Right hindlimb (tissue), 1 donor: ENCODE measurements at regions not wholly inside any gene's neighbourhood (a gene's known extent, or its start where the extent isn't known, plus 50 kb on each side); places are given as distances from the start of the nearest gene placed in this dataset.
"Not testable (repeated sequence)": the region's sequence is repeated elsewhere in the genome, so short reads cannot be mapped to it uniquely, and the experiment has no call there.

Source experiments
- DNase-seq: peaks from one replicate; pipeline ENCODE4 v3.0.0-alpha.2; 2018

DNA sequence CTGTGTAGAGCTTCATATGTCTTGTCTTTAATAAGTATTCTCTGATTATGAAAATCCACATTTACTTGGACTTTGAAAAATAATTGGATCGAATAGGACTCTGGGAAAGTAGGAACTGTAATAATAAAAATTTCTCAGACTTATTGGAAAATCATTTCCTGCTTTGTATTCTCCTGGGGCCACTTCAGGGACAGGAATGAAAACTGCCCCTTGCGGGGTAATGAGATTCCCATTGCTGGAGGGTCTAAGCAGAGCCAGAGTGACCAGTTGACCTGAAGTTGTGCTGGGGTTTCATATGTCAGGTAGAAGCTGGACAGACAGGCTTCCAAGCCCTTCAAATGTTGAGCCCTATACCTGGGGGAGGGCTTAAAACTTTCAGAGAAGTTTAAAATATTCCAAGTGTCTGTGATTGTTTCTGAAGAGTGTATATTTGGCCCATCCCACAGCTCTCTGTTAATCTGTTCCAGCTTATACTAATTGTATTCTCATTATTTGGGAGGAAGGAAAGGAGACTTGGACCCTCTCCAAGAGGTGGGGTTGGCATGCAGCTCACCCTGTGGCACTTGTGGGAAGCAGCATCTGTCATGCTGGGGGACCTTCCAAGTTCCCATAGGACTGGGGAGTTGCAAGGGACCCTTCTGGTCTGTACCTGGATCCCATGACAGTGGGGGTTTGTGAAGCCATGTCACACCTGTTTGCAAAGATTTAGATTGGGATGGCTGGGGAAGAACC is 268.7 kb upstream of the ATP5MC3 start:
- no peak for DNase-seq

DNA sequence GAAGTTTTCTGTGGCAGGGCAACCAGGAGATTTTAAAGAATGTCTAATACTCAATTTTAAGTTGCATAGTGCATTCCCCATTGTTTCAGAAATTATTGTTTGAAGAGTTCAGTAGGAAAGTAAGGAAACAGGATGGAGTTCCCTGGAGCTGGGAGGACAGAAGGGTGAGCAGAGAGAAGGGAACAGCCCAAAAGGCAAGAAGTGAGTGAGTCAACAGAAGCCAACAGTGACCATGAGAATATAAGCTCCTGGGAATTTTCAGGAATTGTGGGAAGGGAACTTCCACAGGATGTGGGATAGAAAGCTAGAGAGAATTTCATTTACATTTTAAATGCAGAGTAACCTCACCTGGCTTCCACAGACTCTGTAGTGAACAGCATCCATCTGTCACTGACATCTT is 268.1 kb upstream of the ATP5MC3 start:
- DNase-seq: no peak

DNA sequence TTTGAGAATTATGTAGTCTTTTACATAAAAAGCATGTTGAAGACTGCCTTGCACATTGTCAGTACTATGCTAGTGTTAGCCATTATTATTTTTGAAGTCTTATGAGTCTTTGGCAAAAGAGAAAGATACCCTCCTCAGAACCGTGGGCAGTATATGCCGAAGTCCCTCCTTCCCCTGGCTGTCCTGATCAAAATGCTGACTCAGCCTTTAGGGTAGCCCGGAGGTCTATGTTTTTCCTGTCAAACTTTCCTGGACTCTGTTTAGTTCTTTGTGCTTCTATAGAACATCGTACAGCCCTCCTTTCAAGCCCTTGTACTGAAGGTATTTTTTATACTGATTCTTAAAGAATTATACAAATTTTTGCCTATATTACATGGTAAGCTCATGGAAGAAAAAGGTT is 264.7 kb upstream of the ATP5MC3 start:
- DNase-seq: no peak

DNA sequence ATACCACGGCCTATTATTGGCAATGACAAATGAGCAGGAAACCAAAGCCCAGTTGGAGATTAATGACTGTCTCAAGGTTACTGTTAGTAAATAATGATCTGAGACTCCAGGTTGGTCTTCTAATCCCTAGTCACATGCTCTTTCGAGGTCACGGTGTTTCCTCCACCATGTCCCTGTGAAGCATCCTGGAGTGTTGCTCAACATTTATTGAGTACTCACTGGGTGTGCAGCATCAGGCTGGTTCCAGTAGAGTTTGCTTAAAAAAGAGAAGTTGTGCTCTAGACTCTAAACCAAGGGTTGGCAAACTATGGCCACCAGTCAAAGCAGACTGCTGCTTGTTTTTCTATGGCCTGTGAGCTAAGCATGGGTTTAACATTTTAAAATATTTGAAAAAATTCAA is 263.8 kb upstream of the ATP5MC3 start:
- DNase-seq: no peak

DNA sequence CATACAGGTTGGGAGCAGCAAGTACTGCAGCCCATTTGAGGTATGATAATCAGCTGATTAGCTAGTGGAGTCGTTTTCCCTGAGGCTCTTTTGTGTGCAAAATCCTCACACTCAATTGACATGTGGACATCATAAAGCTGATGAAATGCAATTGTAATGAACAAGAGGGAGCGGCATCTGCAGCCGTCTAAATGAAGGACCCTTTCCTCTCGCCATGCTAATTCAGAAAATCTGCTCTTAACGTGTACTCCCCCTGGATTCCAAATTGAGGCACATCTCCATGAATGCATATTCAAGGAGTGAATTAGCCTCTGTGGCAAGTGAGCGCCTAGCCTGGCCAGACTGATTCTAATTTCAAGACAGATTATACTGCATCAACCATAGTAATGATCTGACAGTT is 260.9 kb upstream of the ATP5MC3 start:
- DNase-seq: no peak

DNA sequence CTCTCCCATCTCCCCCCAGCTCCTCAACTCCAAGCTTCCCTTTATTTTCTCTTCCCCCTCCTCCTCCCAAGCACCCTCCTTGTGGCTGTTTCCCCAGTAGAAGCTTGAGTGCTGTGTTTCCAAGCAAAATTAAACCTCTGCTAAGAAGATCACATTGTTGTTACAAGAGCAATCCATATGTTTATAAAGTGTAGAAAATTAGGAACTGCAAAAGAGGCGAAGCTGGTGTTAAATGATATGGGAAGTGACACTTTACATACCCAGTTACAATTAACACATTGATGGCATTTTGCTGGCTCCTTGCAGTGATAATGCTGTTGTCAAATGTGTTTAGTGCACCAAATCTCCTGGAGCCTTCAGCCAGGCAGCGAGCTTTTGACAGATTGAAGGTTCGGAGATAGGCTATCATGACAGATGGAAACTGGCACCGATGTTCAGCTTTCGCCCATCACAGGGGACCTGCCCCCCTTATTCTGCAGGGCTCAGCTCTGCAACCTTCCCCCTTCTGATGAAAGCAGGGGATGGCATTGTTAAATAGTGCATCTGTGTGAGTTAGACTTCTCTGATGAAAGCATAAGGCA is 259.8 kb upstream of the ATP5MC3 start:
- no peak for DNase-seq

DNA sequence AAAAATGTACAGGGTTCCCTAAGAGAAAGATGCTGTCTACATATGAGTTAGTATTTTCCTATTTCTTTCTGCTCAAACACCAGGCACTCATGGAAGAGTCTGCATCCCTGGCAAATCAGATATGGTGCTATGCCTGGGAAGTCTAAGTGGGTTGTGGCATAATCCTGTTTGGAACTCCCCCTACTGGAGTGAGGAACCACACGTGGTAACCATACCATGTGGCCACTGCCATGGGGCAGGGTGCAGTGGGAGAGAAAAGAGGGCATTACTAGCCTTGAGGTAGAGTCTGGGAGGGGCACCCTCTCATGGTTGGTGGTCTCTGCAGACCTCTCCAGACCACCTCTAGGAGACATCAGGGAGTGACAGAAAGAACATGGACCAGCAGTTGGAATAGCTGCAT is 257.9 kb upstream of the ATP5MC3 start:
- no peak for DNase-seq

DNA sequence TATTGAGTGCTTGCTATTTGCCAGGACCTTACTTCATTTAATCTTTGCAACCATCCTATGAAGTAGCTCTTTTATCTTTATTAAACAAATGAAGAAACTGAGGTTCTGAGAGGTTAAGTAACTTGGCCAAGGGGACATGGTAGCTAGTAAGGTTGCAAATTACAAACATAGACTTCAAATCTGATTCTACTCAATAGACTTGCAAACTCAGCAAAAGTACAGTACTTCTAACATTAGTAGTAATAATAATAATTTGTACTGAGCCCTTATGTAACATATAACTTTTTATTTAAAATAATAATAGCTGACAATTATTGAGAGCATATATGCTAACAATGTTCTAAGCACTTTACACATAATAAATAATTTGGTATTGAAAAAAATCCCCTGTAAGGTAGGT is 255.7 kb upstream of the ATP5MC3 start:
- no peak for DNase-seq

DNA sequence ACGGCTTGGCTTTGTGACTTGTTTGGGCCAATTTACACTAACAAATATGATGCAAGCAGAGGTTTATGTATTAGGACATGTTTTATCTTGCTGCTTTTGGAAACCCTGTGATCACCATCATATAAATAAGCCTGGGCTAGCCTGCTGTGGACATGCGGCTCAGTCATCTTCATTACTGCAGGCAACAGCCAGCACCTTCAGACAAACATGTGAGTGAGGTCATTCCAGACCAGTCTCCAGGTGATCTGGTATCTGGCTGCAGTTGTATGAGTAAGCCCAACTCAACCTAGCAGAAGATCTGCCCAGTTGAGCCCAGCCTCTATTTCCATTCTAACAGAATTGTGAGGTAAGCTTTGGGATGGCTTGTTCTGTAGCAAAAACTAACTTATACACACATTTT is 254.6 kb upstream of the ATP5MC3 start:
- no peak for DNase-seq

DNA sequence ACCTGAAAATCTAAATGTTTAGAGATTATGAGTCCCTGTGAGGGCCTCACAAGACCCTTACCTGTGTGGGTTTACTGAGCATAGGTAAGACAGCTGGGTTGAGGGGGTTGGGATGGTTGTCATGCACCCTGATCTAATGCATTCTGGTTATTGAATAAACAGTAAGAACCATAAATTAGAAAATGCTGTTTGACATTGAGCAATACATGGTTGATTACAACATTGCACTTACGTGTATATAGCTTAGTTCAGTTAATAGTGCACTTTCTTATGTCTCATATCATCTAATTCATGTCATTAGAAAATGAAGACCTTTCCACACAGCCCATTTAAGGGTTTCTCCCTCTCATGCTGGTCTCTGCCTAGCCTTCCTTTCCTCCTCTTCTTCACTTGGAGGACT is 253.5 kb upstream of the ATP5MC3 start:
- DNase-seq: no peak

DNA sequence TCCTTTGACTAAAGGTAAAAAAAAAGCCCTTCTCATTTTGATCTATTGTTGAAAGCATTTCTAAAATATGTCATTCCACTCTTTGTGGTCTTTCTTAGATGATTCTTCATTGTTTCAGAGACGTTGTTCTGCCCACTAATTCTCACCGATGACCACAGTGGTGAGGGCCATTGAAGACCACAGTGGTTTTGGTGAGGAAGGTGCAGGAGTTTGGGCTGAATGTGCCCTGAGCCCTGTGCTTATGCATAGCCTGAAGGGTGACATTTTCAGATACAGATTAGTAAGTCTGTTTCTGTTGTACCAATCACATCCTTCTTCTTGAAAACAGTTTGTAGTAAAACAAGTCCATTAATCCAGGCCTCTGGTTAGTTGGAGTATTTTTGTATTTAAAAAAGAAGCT is 251.3 kb upstream of the ATP5MC3 start:
- no peak for DNase-seq

DNA sequence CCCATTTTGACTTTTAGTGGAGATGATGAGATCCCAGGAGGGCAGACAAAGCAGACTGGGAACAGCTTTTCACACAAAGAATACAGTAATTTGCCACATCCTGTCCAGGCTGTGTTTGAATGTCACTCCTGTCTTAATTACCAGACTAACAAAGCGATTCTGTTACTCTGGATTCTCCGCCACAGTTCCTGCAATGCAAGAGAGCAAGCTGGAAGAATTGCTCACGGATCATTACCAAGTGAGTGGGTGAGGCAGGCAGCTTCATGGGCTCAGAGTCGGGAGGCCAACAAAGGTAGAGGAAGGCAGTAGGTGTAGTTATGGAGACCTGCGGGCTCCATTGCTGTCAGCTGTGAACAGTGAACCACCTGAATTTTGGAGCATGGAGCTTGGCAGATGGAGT is 250.5 kb upstream of the ATP5MC3 start:
- DNase-seq: no peak

DNA sequence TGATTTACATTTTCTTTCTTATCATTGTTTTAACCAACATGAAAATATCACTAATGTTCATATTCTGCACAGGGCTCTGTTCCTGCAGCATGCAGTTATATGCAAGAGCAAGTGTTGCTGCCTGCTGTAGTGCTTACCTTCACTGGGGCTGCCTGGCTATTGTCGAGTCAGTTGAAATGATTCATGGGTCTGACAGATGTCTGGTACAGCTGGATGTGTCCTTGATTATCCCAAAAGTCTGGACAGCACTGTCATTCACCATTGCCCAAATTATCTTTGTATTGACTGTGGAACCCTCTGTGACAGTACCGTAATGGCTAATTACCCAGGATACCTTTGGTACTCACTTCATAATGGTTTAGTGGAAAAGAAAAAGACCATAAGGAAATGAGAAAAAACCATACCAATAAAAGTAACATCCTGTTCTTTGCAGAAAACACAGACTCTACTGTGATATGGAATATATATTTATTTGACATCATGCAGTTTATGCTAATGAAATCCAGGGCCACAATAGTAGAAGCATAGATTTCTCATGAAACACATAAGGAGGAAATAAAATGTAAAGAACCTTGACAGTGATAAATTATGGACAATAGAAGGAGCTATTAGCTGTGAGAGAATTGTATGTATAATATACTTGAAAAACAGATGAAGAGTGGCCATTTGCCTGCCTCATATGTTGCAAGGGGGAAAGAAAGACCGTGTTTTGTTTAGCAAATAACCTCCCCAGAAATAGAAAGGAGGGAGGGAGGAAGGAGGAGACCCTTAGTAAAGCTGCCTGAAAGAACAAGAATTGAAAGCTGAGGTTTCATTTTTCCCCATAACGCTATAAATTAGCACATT is 249.8 kb upstream of the ATP5MC3 start:
- no peak for DNase-seq

DNA sequence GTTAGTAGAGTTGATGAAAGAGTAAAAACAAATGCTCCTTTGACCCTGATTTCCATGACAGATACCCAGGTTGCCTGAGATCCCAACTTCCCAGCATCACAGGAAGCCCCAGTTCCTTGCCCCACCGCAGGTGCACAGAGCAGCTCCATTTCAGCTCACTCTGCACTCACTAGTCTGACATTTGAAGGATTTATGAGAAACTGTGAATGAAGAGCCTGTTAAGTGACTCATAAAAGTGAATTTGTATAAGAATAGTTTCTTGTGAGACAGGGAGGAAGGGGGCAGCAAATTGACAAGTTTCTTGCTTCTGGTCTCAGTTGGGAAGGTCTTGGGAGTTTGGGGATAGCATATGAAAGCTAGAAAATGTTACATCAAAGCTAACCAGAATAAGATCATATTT is 248.7 kb upstream of the ATP5MC3 start:
- DNase-seq: no peak

DNA sequence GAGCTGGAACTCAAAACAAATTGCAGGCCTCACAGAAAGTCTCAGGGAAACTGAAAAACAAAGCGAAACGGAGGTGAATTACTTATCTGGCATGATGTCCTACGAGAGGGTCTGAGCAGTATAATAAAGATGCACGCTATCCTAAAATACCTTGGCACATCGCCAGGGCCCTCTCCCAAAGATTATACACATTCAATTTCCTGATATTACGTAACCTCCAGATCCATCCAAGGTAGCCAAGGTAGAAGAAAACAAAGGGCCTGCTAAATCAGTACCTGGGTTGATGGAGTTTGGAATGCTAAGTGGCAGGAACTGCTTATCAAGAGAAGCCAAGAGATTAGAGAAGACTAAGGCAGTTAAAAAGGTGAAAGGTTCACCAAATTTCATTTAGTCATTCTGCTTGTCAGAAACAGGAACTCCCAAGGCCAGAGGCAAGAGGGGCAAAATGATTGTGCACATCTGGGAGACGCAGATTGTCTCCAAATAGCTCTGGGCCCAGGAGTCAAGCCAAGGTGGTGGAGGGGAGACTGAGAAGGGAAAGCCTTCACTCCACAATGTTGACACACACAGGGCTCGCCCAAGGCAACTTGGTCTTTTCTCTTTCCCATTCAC is 236.8 kb upstream of the ATP5MC3 start:
- no peak for DNase-seq

DNA sequence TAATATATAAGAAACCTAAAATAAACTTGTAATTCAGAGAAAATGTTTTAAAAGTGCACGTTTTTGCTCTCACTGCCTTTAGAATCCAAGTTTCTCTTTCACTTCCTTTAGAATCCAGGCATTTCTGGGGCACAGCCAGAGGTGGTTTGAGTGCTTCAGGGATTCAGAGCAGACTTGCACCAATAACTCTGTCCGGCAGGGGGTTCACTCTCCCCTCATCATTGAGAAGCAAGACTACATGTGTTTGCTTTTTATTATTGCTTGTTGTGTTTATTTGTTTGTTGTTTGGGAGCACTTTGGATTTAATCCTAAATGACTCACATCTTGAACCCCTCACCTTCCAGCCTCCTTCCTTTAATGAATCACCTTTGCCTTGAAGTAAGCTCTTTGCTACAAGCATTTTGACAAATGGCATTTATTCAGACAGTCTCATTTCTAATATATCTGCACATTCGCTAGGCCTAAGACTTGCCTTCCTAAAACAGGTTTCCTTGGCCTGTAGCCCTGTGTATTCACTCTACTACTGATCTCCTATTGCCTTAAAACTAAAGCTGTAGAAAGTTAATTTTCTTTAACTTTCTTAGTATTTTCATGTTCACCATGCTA is 233.5 kb upstream of the ATP5MC3 start:
- peak; percentile 83 for DNase-seq

DNA sequence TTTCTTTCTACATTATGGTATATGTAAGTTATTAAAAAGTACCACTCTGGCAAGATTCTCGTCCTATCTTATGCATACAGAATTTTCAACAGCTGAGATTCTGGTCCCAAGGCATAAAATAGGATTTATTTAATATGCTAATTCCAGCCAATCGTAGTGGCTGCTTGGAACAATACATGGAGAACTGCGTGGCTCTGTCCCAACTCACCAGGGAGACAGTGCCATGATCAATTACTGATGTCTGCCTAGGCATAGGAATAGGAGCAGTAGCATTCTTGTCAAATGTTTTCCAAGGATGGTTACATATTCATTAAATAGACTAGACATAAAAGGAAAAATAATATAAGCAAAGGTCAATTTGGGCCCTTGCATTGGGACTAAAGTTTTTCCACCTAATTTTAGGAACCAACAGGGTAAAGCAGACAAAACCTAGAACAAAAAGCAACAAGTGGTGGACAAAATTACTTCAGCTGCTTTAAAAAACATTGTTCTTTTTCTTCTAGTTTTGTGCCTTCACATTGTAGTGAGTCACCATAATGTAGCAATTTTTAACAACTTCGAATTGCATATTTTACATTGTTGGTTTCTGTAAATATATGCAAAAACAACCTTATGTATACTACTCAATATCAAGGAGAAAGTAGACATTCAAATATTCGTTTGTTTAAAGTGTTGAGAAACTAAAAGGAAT is 232.8 kb upstream of the ATP5MC3 start:
- DNase-seq: no peak

DNA sequence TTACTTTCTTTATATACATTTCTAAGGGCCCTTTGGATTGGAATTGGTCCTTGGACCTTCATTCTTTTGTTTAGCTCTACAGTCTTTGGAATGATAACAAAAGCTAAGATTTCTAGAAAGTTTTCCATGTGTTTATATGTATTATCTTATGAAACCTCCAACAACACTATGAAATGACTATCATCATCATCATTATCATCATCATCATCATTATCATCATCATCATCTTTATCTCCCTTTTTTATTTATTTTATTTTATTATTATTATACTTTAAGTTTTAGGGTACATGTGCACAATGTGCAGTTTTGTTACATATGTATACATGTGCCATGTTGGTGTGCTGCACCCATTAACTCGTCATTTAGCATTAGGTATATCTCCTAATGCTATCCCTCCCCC is 229.4 kb upstream of the ATP5MC3 start:
- not testable (repeated sequence) for DNase-seq

DNA sequence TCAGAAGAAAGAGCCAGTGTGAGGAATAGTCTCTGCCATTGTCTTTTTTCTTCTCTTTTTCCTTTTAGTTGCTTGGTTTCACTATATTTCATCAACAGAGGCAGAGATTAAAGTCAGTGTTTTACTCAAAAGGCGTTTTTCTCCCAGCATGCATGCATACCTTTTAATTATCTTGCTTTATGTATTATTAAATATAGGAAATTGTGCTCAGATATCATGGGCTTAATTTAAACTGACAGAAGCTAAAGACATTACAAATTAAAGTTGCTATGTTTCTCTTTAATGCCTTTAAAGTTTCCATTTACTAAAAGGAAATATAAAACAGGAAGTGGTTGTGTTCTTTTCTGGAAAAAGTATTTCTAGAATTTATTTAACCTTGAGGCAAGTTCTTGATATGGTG is 223.3 kb upstream of the ATP5MC3 start:
- no peak for DNase-seq

DNA sequence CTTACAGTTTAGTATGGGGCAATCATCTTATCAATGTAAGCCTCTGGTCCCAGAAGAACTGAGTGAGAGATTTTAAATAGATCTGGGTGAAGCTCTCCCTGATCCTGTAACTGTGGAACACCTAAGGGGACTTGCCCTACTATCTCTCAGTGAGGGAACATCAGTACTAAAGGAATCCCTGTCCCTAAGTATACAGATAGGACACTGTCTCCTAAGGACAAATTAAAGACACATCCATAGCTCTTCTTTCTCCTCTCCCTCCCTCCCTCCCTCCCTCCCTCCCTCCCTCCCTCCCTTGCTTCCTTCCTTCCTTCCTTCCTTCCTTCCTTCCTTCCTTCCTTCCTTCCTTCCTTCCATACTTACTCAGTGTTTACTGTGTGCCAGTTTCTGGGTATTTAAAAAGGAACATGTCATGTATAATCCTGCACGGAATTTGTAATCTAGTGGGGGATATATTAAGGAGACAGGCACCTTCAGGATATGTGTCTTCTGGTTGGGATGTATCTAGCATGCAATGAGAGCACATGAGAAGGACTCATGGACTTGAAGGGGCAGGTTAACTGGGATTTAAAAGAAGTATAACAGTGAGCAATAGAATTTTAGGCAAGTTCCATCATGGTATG is 222.2 kb upstream of the ATP5MC3 start:
- no peak for DNase-seq

DNA sequence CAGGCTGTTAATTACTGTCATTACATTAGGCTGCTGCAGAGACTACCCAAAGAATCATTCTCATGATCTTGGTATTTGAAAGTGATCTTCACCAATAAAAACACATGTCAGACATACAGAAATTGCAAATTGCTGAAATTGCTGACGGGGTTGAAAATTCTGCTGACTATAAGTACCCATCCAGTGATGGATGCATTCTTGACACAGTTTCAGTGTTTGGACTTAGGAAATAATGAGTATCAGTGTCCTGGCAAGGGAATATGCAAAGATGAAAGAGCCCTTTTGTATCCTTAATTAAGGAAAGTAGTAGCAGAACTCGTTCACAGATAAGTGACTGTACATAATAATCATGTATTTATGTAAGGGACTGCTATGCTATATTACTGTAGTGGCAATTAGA is 221.1 kb upstream of the ATP5MC3 start:
- no peak for DNase-seq

DNA sequence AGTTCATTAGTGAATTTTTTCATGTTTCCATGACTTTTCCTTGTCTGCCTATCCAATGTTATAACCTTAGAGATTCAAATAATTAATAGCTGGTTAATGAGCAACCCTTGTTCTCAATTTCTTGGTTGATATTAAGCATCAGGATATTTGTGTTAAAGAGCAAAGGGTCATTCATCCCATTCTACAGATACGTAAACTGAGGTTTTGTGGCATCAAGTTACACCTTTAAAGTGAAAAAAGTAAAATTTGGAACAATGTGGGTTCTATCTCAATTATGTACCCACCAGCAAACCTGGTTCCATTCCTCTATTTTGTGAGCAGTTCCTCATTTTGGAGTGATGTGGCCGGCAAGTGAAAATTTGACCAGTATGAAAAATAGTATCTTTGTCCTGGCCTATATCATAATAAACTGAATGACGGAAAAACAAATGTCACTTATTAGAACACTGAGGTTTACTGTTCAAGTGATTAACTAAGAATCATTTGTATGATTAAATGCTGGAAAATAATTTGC is 220.5 kb upstream of the ATP5MC3 start:
- DNase-seq: no peak
